Putamen (tissue), 1 donor: ENCODE measurements at regions not wholly inside any gene's neighbourhood (a gene's known extent, or its start where the extent isn't known, plus 50 kb on each side); places are given as distances from the start of the nearest gene placed in this dataset.
A peak's percentile ranks its signal among the peaks of the same experiment; 100 is the strongest.

ENCODE experiments used
- DNase-seq: peaks from one replicate; pipeline ENCODE4 v3.0.0-alpha.2; 2016; ENCODE audit warnings: low spot score

GRCh38 chr4:121519236-121519838 is 138.5 kb upstream of the QRFPR start:
- DNase-seq: no peak

GRCh38 chr4:121517241-121517640 is 136.4 kb upstream of the QRFPR start:
- DNase-seq: no peak

DNA sequence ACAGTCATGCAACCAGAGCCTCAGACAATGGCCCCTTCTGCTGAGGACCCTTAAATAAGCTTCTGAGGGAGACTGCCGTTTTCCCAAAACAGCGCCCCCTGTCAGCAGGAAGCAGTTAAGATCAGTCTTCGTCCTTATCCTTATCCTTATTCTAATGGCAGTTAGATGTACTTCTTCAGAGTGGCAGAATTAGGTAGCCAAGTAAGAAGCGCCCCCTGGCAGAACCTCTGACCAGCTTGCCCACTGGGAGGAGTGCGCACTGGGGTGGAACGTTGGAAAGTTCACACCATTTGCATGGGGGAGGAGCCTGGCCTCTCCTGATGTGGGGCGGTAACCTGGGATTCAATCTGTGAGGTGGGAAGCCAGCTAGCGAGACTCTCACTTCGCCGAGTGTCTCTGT is 133.6 kb upstream of the QRFPR start:
- DNase-seq: no peak

DNA sequence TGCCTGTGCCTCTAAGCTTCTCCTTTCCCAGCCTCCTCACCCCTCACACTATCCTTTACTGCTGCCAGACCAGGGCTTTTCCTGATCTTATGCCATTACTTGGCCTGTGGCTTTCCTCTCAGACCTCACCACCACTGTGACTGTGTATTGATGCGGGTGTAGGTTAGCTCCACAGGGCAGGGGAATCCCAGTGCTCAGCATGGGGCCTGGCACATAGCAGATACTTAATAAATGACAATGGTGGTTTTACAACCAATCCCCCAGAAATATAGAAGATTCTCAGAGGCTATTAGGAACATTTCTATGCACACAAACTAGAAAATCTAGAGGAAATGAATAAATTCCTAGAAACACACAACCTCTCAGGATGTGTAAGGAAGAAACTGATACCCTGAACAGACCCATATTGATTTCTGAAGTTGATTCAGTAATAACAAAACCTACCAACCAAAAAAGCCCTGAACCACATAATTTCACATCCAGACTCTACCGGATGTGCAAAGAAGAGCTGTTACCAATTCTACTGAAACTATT is 129.6 kb upstream of the QRFPR start:
- DNase-seq: no peak

- DNase-seq: no peak
Measured at GRCh38 chr4:121485190-121485804, 104.5 kb upstream of the QRFPR start.

DNA sequence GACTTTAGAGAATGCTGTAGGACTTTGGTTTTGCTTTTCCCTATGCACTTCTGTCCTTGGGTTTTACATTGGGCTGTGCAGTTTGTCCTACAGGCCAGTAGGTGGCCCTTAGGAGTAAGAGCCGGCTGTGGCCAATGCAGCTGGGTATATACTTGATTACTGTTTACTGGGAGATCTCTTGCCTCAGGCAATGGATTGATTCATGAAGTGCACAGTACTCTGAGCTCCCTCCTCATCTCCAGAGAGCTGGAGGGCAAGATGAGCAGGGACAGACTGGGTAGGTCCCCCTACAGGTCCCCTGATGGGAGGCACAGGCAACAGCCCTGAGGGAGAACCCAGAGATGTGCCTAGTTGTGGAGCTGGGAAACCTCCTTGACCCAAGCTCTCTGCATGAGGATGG is 103.8 kb upstream of the QRFPR start:
- no peak for DNase-seq

DNA sequence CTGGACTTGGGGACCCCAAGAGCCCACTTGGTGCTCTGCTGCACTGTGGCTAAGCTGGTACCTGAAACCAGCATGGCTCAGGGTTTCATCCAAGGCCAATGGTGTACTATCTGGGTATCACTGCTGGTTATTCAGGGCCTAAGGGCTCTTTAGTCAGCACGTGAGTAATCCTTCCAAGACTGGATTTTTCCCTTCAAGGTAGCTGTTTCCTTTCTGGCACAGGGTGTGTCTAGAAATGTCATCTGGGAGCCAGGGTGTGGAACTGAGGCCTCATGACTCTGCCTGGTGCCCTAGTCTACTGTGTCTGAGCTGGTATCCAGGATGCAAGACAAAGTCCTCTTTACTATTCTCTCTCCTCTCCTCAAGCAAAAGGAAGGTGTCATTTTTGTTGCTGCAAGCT is 99.0 kb upstream of the QRFPR start:
- DNase-seq: no peak

DNA sequence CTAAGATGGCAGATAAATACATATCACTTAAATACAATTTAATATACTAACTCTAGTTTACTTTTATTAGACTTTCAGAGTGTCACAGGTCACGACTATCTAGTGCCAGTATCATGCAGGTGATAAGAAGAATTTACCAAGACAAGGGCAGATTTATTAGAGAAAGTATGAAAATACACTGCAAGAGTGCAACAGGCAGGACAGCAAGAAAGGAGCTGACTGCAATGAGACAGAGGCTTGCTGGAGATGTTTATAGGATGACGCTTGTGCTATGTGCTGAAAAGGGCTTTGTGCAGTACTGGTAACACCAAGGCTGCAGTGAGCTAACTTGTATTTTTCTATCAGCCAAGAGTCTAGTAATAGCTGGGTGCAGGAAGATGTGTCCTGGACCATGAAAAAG is 96.7 kb upstream of the QRFPR start:
- DNase-seq: no peak

GRCh38 chr4:121477079-121477478 is 96.3 kb upstream of the QRFPR start:
- no peak for DNase-seq

GRCh38 chr4:121472937-121473721 is 92.3 kb upstream of the QRFPR start:
- DNase-seq: no peak

GRCh38 chr4:121464854-121465253 is 84.0 kb upstream of the QRFPR start:
- no peak for DNase-seq

- DNase-seq: peak; percentile 29
Measured at GRCh38 chr4:121462660-121463261, 81.9 kb upstream of the QRFPR start.

DNA sequence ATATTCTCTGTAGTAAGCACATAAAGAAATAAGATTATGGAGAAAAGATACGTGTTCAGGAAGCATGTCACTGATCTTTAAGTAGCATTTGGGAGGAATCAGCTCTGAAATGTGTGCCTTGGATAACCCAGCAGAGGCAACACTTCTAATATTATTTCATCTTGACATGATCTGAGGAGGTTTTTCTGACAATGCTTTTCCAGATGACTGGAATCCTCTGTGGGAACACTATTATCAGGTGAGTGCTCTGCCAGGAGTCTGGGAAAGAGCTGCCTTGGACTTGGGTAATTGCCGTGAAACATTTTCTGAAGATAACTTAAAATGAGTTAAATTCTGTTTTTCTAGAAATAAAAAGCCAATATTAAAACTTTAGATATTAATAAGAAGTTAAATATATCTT is 78.2 kb upstream of the QRFPR start:
- no peak for DNase-seq

- DNase-seq: no peak
Measured at GRCh38 chr4:121457278-121457875, 76.6 kb upstream of the QRFPR start.

- no peak for DNase-seq
Measured at GRCh38 chr4:121455285-121455684, 74.5 kb upstream of the QRFPR start.

- DNase-seq: no peak
Measured at GRCh38 chr4:121454251-121454979, 73.6 kb upstream of the QRFPR start.

DNA sequence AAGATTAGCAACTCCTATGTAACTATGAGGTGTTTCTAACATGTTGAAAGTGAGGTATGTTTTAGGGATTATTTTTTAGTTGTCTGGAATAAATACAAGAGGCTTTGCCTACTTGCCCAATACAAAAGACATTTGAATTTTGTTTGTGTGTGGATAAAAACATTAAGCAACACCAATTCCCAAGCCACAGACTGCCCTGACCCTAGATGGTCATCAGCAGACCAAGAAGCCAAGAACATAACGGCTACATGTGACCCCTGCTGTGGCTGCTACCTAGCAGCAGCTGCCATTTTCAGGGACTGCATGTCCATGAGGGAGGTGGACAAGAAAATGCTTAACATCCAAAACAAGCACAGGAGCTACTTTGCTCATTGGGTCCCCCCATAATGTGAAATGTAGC is 70.5 kb upstream of the QRFPR start:
- DNase-seq: no peak

DNA sequence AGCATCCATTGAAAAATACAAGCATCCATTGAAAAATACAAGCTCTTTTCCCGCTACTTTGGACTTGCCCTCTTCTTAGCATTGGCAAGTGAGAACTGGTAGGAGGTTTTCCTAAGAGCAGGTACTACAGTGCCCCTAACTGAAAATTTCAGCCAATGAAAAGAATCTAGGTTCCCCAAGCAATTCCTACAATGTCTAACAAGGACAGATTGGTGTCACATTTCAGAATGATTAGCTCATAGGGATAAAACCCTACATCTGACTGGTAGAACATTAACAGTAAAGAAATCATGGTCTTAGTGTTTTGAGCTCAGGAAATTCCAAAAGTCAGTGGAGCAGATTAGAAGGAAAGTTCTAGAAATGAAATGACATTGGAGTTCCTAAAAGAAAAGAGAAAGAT is 68.6 kb upstream of the QRFPR start:
- no peak for DNase-seq

GRCh38 chr4:121448231-121448630 is 67.4 kb upstream of the QRFPR start:
- DNase-seq: no peak

DNA sequence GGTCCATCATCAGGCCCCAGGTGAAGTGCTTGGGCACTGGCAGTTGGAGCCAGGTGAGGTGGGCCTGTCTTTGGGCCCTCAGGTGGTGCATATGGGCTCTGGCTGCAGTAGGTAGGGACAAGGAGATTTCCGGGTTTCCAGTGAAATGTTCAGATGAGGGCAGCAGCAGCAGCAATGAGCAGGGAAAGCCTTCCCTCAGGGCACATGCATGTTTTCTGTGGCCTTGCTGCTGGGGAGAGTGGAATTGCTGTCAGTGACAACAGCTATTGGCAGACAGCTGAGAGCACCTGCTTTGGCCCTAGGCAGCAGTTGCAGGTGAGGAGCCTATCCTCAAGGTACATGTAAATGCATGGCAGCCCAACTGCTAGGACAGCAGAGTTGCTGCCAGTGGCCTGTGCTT is 58.9 kb upstream of the QRFPR start:
- no peak for DNase-seq
